HG03108 (cell line): ENCODE measurements at regions not wholly inside any gene's neighbourhood (a gene's known extent, or its start where the extent isn't known, plus 50 kb on each side); places are given as distances from the start of the nearest gene placed in this dataset.

Experiments used
- ATAC-seq: cut with Tn5 transposase; IDR thresholded peaks from one replicate; pipeline ENCODE4 v1.9.1; 2021; ENCODE audit warnings: moderate library complexity; ENCODE audit not compliant: unreplicated experiment

- no peak for ATAC-seq
These were observed 467.3 kb downstream of the SHQ1 start for GRCh38 chr3:72380711-72381493.

DNA sequence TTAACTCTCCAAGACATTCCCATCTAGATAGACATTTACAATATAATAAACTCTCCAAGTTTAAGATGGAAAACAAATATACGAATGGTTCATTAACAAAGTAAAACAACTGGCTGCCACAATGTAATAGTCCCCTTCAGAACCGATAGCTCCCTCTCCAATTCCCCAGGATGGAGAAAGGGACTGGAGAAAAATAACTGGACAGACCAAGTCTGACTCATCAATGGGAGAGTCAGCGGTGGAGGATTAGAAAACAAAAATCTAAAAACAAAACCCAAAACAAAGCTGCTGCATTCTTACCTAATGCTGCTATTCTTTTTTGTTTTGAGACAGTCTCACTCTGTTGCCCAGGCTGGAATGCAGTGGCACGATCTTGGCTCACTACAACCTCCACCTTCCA is 468.1 kb downstream of the SHQ1 start:
- no peak for ATAC-seq

- ATAC-seq = no peak
These were observed 468.6 kb downstream of the SHQ1 start for GRCh38 chr3:72379500-72380187.

- no peak for ATAC-seq
These were observed 470.0 kb downstream of the SHQ1 start for GRCh38 chr3:72378287-72378686.

DNA sequence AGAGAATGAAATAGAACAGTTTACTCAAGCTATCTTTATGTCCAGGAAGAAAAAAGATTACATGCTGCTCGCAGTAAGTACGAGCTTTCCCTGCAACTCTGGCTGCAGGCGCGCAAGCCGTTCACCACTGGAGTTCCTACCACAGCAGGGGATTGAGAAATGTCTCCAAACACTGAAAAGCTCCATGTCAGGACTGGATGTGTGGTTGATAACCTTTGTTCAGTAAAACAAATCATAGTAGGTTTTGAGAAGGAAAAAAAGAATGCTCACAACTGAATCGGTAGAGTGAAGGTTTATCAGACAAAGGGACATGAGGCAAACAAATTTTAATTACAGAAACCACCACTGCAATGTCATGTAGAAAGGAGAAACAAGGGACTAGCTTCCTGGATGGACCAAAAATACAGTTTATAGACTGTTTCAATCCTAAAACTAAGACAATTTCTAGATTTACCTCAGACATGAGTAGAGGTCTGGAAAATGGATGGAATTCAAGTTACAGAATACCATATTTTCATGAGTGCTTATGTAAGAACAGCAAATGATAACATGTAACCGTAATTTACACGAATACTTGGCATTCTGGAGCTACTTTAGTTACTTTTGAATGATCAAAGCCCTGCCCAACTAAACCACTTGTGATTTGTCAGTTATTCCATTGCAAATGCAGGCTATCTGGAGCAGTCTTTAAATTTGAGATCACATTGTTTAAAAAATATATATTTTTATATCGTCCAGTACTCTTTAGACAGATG is 471.1 kb downstream of the SHQ1 start:
- ATAC-seq = no peak

DNA sequence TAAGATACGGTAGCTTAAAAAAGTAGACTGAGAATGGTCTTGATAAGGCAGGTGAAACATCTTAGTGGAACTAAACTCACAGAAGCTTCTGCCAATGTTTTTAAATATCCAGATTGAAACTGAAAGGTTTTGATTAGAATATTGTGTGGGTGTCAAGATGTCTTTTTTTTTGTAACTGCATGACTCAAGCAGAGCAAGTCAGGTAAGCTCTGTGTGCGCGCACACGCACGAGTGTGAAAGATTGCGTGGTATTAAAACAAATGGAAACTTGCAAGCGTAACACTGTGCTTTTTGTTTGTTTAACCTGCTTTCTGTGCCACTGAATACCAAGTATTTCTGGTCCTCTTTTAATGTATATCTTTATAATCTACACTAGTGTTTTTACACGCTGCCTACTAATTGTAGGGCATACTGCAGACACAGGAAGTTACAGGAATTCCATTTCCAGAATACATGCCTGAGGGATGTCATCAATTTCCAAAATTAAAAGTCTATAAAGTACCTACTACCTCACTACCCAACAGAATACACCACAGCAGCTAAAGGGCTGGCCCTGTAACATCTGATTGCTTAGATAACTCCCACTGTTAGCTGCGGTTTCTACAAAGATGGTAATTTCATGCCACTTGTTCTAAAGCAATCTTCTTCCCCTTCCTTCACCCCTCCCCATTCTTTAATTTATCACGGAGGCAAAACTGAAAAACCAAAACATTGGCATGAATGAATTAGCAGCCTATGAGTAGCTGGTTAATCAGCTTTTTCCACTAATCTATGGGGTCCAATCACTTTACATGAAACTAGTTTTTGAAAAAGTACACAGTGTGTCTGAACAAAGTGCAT is 472.8 kb downstream of the SHQ1 start:
- ATAC-seq = no peak

- no peak for ATAC-seq
These were observed 475.1 kb downstream of the SHQ1 start for GRCh38 chr3:72373139-72373538.

GRCh38 chr3:72372161-72372560 is 476.1 kb downstream of the SHQ1 start:
- ATAC-seq = no peak

GRCh38 chr3:72371431-72371830 is 476.8 kb downstream of the SHQ1 start:
- no peak for ATAC-seq

DNA sequence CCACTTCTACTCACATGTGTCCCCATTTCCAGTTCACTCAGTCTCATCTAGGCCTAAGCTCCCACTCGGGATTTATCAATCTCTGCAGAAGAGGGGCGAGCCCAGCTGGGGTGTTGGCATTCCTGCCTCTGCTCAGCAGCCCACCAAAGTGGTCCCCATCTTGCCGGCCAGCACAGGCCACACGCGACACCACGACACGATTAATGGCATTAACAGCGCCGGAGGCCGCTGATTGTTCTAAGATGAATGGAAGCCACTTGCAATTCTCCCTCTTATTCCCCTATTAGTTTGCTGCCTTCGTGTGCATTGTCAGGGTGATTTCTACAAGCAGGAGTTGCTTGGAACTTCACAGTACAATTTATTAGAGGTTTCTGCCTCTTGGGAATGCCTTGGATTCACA is 477.3 kb downstream of the SHQ1 start:
- ATAC-seq = no peak

GRCh38 chr3:72369681-72370080 is 478.6 kb downstream of the SHQ1 start:
- ATAC-seq = no peak

DNA sequence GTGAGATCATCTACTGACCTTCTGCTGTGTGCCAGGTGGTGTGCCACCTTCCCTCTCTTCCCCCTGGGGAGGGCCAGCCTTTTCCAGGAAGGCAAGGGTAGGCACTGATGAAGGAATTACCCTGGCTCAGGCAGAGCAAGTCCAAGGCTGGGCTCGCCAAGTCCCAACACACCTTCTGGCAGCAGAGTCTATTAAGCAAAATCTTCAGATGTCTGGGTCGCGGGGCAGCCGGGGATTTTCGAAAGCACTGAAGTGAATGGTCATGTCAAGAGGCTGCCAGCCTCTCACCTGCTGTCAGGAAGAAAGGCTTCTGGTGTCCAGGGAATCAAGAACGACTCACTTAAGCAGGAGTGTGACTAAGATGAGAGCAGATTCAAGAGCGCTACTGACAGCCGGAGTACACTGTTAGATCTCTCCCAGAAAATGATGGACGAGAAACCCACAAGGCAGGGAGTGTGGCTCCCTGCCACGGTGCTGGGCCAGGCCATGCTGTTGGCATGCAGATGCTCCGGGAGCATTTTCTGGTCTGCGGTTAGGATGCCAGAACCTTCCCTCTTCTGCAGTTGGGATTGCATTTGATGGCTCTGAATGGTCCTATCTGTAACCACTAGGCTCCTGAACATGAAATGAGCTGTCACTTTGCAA is 479.8 kb downstream of the SHQ1 start:
- ATAC-seq = no peak

- no peak for ATAC-seq
These were observed 486.3 kb downstream of the SHQ1 start for GRCh38 chr3:72361990-72362389.

DNA sequence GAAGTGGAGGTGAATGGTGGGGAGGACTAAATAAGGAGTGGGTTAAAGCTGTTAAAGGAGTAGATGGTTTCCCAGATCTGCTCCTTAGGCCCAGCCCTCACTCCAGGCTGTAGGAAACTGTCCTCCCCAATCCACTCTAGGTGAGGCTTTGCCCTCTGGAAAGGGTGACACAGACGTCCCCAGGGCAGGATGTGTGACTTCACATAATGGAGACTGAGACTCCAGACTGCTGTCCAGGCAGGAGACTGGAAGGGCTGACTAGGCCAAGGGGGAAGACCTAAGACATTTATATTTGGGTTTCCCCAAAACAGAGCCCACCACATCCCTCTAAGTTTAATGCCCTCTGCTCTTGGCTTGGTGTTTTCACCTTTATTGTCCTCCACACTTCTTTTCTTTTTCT is 488.5 kb downstream of the SHQ1 start:
- no peak for ATAC-seq

- ATAC-seq = no peak
These were observed 493.1 kb downstream of the SHQ1 start for GRCh38 chr3:72355168-72355567.

- no peak for ATAC-seq
These were observed 493.8 kb downstream of the SHQ1 start for GRCh38 chr3:72354486-72354885.

GRCh38 chr3:72353236-72354128 is 494.8 kb downstream of the SHQ1 start:
- no peak for ATAC-seq

GRCh38 chr3:72352176-72352575 is 496.1 kb downstream of the SHQ1 start:
- no peak for ATAC-seq

DNA sequence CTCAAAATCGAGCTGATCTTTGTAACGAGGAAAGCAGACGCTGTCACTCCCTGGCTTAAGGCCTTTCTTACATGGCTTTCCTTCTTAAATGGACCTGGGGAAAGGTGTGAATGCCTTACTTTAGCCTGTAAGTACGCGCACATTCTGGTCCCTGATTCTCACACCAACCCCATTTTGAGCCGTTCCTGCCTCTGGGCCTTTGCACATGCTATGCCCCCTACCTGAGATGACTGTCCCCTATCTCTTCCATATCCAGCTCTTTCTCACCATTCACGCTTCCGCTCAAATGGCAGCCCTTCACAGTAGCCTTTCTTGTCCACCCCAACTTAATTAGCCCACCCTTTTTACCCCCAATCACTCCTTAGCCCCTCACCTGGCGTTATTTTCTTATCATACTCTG is 496.7 kb downstream of the SHQ1 start:
- ATAC-seq = no peak
